ENCODE measurements at regions not wholly inside any gene's neighbourhood (a gene's known extent, or its start where the extent isn't known, plus 50 kb on each side); places are given as distances from the start of the nearest gene placed in this dataset.

DNA sequence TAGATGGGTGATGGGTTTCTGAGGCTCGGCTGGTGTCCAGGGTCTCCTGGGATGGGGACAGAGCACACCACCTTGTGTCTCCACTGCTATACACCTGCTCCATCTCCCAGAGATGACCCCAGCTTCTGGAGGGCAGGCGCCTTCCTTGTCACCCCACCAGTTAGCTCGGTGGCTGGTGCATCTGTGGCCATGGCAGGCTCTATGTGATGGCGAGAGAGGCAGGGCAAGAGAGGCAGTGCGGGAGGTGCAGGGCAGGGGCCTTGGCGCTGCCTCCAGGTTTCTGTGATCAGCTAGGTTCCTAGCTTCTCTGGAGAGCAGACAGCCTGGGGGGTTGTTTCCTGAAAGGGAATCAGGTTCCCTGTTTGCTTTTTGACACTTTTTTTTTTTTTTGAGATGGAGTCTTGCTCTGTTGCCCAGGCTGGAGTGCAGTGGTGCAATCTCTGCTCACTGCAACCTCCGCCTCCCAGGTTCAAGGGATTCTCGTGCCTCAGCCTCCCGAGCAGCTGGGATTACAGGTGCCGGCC, 69.0 kb upstream of the ZNF536 start:
- H3K9ac ChIP-seq (ENCODE audit: low read depth in 2 of 2, low read length in 2 of 2), result no peak overlapping the region
- no peak for DNase-seq
- H3K36me3 ChIP-seq, result no peaks in the 10 kb centered on the region
- H3K27me3 ChIP-seq, result no peaks in the 10 kb centered on the region
- no peak overlapping the region for H3K27ac ChIP-seq
- no peak overlapping the region for H3K4me3 ChIP-seq
- TF ChIP-seq, protein P1, sequence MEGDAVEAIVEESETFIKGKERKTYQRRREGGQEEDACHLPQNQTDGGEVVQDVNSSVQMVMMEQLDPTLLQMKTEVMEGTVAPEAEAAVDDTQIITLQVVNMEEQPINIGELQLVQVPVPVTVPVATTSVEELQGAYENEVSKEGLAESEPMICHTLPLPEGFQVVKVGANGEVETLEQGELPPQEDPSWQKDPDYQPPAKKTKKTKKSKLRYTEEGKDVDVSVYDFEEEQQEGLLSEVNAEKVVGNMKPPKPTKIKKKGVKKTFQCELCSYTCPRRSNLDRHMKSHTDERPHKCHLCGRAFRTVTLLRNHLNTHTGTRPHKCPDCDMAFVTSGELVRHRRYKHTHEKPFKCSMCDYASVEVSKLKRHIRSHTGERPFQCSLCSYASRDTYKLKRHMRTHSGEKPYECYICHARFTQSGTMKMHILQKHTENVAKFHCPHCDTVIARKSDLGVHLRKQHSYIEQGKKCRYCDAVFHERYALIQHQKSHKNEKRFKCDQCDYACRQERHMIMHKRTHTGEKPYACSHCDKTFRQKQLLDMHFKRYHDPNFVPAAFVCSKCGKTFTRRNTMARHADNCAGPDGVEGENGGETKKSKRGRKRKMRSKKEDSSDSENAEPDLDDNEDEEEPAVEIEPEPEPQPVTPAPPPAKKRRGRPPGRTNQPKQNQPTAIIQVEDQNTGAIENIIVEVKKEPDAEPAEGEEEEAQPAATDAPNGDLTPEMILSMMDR (IDR thresholded peaks at IDR 0.05), result no peak
- no peaks in the 10 kb centered on the region for H3K9me3 ChIP-seq
- no peaks in the 10 kb centered on the region for H3K4me1 ChIP-seq
- intact Hi-C loops (cut with DNase I), result no loop called here

DNA sequence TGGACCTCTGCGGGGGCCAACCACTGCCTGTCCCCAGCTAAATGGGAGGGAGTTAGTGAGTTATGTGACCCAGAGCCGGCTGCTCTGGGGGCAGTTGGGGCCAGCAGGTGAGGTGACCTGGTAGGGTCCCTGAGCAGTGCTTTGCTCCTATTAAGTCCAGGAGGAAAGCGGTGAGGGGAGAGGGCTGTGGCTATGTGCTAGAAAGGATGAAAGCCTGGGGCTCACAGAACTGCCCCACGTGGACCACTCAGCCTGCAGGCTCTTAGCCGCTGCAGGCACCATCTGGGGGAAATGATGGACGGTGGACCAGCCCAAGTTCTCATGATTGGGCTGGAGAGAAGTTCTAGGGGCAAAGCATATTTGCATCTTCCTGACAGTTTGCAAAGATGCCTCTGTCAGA, 67.6 kb upstream of the ZNF536 start:
- no peaks in the 10 kb centered on the region for H3K27me3 ChIP-seq
- H3K27ac ChIP-seq, result no peak overlapping the region
- DNase-seq, result no peak
- H3K36me3 ChIP-seq, result no peaks in the 10 kb centered on the region
- intact Hi-C loops (cut with DNase I), result no loop called here
- no peaks in the 10 kb centered on the region for H3K4me1 ChIP-seq
- no peaks in the 10 kb centered on the region for H3K9me3 ChIP-seq
- H3K9ac ChIP-seq (ENCODE audit: low read depth in 2 of 2, low read length in 2 of 2), result no peak overlapping the region
- no peak overlapping the region for H3K4me3 ChIP-seq
- TF ChIP-seq, protein P1 (IDR thresholded peaks at IDR 0.05), result no peak

DNA sequence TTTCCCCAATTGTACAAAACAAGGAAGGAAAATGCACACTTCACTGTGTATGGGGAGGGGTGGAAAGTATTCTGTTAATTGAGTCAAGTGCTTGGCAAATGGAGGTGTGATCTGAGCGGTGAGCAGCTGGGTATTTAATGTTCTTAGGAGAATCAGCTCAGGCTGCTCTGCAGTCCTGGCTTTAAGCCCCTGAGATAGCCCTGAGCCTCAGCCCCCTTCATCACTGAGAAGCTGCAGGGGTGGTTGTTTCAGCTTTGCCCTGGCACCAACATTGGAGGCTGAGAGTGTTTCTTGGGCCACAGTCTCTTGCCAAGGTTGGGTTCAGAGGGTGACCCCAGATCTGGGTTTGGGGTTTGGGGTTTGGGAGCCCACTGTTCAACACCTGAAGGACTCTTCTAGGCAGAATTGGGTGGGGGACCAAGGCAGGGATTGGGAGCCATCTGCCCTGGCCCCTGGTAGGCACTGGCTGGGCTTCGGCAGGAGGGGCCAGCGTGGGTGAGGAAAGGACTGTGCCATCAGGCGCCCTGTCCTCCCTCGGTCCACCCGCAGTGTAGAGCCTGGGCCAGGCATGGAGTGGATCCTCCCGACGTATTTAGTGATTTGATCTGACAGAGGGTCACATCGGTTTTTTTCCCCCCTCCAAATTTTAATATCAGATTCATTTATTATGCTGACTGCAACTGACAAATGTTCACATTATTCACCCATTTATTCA, 66.7 kb upstream of the ZNF536 start:
- intact Hi-C loops (cut with DNase I), result no loop called here
- TF ChIP-seq, protein P1 (IDR thresholded peaks at IDR 0.05), result no peak
- Histone ChIP-seq H3K27ac (no peak overlapping the region), H3K27me3 (no peaks in the 10 kb centered on the region), H3K36me3 (no peaks in the 10 kb centered on the region), H3K9me3 (no peaks in the 10 kb centered on the region), H3K4me3 (no peak overlapping the region), H3K4me1 (no peaks in the 10 kb centered on the region), H3K9ac (ENCODE audit: low read depth in 2 of 2, low read length in 2 of 2) (no peak overlapping the region)
- DNase-seq, result no peak

DNA sequence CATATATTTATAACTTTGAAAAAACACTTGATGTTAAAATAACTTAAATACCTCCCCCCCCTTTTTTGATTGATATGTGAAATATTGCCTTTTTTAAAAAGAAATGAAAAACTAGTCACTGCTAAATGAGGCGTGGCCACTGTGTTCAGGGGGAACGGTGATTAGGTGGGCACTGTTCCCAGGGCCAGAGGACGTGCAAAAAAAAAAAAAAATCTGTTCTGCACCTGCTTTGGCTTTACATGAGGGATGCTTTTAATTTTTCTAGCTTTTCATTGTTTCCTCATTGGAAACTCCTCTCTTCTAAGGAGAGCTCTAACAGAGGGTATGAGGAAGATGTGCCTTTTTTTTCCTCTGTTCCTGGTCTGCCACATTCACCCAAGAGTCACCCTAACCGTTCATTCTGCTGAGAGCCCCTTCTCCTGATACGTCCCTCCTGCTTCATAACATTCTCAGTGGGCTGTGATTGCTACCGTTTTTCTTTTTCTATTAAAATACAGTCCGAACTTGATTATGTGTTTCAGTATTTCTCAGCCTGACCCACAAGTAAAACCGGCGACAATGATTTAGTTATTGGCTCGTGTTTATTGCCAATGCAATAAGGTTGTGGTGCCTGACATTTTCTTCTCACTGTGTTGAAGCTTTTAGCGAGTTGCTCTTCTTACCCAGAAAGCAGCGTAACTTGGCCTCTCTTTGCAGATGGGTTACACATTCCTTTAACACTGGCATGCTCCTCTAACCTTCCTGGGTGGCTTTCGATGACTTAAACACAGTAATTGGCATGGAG, 64.8 kb upstream of the ZNF536 start:
- Histone ChIP-seq H3K36me3 (no peaks in the 10 kb centered on the region), H3K27ac (no peak overlapping the region), H3K9ac (ENCODE audit: low read depth in 2 of 2, low read length in 2 of 2) (no peak overlapping the region), H3K27me3 (no peaks in the 10 kb centered on the region), H3K4me3 (no peak overlapping the region), H3K9me3 (no peaks in the 10 kb centered on the region), H3K4me1 (no peaks in the 10 kb centered on the region)
- intact Hi-C loops (cut with DNase I), result no loop called here
- no peak for DNase-seq
- TF ChIP-seq, protein P1 (IDR thresholded peaks at IDR 0.05), result no peak

DNA sequence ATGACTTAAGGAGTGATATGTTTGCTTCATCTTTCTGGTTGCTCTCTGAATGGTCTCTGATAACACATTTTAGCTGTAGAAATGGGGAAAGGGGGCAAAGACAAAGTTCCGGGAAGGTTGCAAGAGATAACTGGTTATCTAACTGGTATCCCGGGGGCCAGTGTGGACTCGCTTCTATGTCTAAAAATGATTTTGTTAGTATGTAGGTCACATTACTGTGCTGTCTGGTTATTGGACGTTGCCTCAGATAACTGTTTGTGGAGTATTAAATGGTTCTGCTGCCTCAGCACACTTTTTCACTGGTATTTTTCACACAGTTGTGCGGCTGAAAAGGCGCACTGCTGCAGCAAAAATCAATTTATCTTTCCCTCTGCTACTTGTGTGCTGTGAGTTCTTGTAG, 63.0 kb upstream of the ZNF536 start:
- Histone ChIP-seq H3K36me3 (no peaks in the 10 kb centered on the region), H3K27me3 (no peaks in the 10 kb centered on the region), H3K9ac (ENCODE audit: low read depth in 2 of 2, low read length in 2 of 2) (no peak overlapping the region), H3K4me1 (no peaks in the 10 kb centered on the region), H3K9me3 (no peaks in the 10 kb centered on the region), H3K27ac (no peak overlapping the region), H3K4me3 (no peak overlapping the region)
- no peak for DNase-seq
- intact Hi-C loops (cut with DNase I), result no loop called here
- TF ChIP-seq, protein P1 (IDR thresholded peaks at IDR 0.05), result no peak
